Stimulated activated CD8-positive, alpha-beta memory T cell treated with anti-CD3 and anti-CD28 coated beads, Interleukin-4, amount 100 ng/mL, for 48 hours (primary cell): ENCODE measurements at regions not wholly inside any gene's neighbourhood (a gene's known extent, or its start where the extent isn't known, plus 50 kb on each side); places are given as distances from the start of the nearest gene placed in this dataset.
"Not testable (repeated sequence)": the region's sequence is repeated elsewhere in the genome, so short reads cannot be mapped to it uniquely, and the experiment has no call there.

Source experiments
- DNase-seq: peaks from one replicate; pipeline ENCODE4 v3.0.0-alpha.2; 2020

GRCh38 chr7:131843898-131844331, 287.5 kb upstream of the PODXL start:
- DNase-seq, result no peak

DNA sequence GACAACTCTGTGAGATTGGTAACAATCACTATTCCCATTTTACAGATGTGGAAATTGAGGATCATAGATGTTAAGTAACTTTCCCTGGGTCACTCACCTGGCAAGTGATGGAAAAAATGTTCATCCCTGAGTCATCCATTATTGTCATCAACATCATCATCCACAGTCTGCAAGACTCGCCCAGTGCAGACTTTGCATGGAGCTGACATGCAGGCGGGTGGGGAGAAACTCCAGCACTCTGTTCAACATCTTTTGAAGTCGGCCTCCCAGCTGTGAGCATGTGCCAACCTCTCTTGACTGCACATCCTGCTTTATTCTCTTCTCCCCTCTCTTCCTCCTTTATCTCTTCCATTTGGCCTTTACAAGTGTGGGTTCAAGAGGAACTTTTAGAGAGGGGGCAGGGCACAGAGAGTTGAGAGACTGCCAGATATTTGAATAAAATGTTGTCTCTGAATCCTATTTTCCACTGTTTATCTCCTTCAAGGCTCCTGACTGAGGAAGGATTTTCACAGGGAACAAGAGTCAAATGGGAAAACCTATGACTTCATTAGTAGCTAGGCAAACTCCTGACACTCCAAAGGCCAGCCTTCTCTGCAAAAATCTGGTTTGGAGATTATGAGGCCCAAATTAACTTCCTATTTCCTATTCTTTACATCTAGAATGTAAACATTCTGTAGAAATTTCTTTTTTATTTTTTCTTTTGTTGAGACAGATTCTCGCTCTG, 283.7 kb upstream of the PODXL start:
- no peak for DNase-seq

- DNase-seq, result no peak
Measured at GRCh38 chr7:131836733-131837132, 280.3 kb upstream of the PODXL start.

- no peak for DNase-seq
Measured at GRCh38 chr7:131835141-131835540, 278.7 kb upstream of the PODXL start.

DNA sequence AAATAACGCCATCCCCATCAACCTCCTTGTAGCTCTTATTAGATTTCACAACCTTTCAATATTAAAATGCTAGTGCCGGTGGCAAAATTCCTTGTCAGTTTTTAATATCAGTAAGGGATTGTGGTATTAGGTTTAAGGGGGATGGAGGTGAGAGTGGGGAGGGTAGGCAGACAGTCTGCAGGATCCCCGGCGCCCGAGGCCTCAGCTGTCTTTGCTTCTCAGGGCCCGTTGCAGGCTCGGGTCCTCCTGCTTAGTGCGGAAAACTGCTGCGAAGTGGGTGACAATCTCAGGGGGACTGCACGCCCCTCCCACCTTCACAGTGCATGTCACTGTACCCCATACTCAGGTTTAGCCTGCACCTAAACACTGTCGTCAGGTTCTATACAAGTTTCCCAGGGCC, 274.3 kb upstream of the PODXL start:
- no peak for DNase-seq

GRCh38 chr7:131829947-131830558, 273.6 kb upstream of the PODXL start:
- DNase-seq, result no peak

GRCh38 chr7:131827421-131827820, 271.0 kb upstream of the PODXL start:
- DNase-seq, result no peak

- DNase-seq, result no peak
Measured at GRCh38 chr7:131826960-131827359, 270.5 kb upstream of the PODXL start.

GRCh38 chr7:131823961-131824440, 267.6 kb upstream of the PODXL start:
- not testable (repeated sequence) for DNase-seq

- no peak for DNase-seq
Measured at GRCh38 chr7:131819891-131820290, 263.5 kb upstream of the PODXL start.

DNA sequence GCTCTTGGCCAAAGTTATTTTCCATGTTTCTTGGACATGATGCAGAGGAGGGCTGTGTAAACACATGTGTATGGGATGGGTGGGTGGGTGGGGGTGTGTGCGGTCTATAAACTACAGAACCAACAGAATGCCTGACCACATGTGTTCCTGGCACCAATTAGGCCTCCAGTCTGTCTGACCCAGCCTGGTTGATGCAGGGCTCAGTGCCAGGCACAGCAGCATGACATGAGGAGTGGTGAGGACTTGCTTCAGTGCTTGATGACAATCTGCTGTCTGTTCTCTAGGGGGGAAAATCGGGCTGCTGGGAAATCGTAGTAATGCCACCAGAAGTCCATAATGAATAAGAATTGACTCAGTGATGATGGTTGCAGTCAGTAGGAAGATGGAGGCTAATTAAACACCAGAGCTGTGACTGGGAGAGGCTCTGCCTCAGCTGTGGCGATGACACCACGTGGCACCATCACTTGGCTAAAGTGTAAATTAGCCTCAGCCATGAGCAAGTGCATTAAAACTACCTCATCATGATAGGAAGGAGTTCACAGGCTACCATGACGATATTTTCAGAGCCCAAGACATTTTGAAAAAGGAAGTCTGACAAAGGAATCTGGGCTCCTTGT, 260.1 kb upstream of the PODXL start:
- no peak for DNase-seq

GRCh38 chr7:131808736-131809135, 252.3 kb upstream of the PODXL start:
- DNase-seq, result no peak

GRCh38 chr7:131808156-131808555, 251.7 kb upstream of the PODXL start:
- DNase-seq, result not testable (repeated sequence)

- DNase-seq, result no peak
Measured at GRCh38 chr7:131803816-131804215, 247.4 kb upstream of the PODXL start.

DNA sequence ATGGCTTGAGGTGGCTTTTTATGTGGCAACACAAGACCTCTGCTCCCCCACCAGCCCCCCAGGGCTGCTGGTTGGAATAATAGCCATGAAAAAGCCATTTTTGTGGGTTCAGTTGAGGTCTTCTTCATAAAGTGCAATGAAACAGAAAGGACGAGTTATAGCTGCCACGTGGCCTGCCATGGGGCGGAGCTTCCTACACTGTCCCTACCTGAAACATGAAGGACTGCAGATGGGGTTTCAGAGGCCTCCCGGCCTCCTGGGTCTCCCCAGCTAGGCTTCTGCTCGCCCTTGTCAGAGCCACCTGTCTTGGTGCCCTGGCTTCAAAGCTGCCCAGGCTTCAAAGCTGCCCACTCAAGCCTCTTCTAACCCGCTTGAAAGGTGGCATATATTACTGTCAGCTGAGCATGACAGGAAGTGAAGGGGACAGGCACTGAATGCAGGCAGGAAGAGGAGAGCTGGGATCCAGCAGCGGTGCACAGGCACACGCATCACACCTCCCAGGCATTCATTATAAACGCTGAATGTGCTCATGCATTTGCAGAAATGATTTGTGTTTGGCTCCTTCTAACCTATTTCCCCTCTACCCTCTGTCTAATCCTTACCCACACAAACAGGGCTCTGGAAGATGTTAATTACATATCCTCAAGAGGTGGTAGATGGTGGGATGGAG, 245.9 kb upstream of the PODXL start:
- no peak for DNase-seq

GRCh38 chr7:131800531-131800930, 244.1 kb upstream of the PODXL start:
- no peak for DNase-seq

GRCh38 chr7:131800008-131800407, 243.6 kb upstream of the PODXL start:
- no peak for DNase-seq

- no peak for DNase-seq
Measured at GRCh38 chr7:131797841-131798240, 241.4 kb upstream of the PODXL start.

DNA sequence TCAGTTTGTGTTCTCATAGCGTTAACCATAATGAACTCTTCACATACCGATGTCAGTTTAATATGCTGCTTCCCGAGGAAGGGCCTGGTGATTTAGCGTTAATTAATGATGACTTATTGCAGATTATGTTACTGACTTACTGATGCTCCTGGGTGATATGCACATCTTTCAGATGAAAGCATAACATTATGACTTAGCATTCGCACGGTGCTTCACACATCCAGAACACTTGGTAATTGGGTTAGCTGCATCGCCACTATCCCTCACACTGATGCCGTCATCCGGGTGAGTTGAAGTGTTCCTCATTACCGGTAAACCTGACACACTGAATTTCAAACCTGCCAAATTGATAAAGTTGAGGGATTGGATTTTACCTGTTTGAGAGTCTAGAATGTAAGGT, 239.0 kb upstream of the PODXL start:
- no peak for DNase-seq

- DNase-seq, result no peak
Measured at GRCh38 chr7:131792311-131792710, 235.9 kb upstream of the PODXL start.

- no peak for DNase-seq
Measured at GRCh38 chr7:131787101-131787500, 230.7 kb upstream of the PODXL start.

DNA sequence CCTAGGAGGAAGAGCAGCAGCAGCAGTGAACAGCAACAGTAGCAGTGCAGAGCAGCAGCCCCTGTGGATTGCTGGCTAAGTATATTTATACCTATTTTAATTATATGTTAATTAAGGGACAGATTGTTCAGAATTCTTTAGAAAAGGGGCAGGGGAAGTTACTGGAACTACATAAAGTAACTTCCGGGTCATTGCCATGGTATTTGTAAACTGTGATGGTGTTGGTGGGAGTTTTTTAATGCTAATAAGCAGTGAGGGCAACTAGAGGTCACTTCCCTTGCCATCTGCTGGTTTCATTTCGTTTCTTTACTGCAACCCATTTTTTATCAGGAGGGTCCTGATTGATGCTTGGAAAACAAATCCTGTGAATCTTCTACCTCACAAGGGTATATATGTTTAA, 229.8 kb upstream of the PODXL start:
- no peak for DNase-seq

- DNase-seq, result no peak
Measured at GRCh38 chr7:131778601-131779000, 222.2 kb upstream of the PODXL start.
